H1 (cell line): ENCODE measurements at regions not wholly inside any gene's neighbourhood (a gene's known extent, or its start where the extent isn't known, plus 50 kb on each side); places are given as distances from the start of the nearest gene placed in this dataset.

ENCODE experiments used
- FOSL1 ChIP-seq: IDR thresholded peaks from 2 replicates; pipeline ENCODE4 v1.6.1; 2011; ENCODE audit warnings: mild to moderate bottlenecking, low read depth, low read length, moderate library complexity; ENCODE audit not compliant: insufficient read depth
- JUN ChIP-seq: IDR thresholded peaks from 2 replicates; pipeline ENCODE4 v1.6.1; 2011; ENCODE audit warnings: low read depth, mild to moderate bottlenecking, improper control_type of control experiment, low read length
- RAD21 ChIP-seq, 2 experiments: IDR thresholded peaks in 1 of 2; conservative IDR thresholded peaks in 1 of 2; 2 replicates each; pipeline ENCODE4 v1.6.1; 2011; ENCODE audit warnings: low read depth in 2 of 2, low read length in 2 of 2, improper control_type of control experiment in 1 of 2, inconsistent platforms in 1 of 2, mild to moderate bottlenecking in 1 of 2, moderate library complexity in 1 of 2
- YY1 ChIP-seq: IDR thresholded peaks from 2 replicates; pipeline ENCODE4 v1.6.1; 2011; ENCODE audit warnings: low read depth, mild to moderate bottlenecking, low read length

GRCh38 chr18:65336411-65336810 lies 414.4 kb upstream of the CDH7 start (continued):
- TF ChIP-seq RAD21 (IDR thresholded peaks at IDR 0.05 in 1 of 2, conservative IDR thresholded peaks at IDR 0.05 in 1 of 2; ENCODE audit: low read depth in 2 of 2, low read length in 2 of 2) (no peak), YY1 (no peak), JUN (no peak), FOSL1 (no peak)
